Endothelial cell of umbilical vein (primary cell): ENCODE measurements at regions not wholly inside any gene's neighbourhood (a gene's known extent, or its start where the extent isn't known, plus 50 kb on each side); places are given as distances from the start of the nearest gene placed in this dataset.

ENCODE experiments used
- BruUV-seq: library from RNA; stranded (reverse); fragments of 400-500 nt; replicated peaks from 2 replicates; lab custom pipeline; 2021; lab: Mats Ljungman, UMichigan
- CTCF ChIA-PET: fragments of 300-600, 350-600 bp; sonication (Branson Sonifier 250); formaldehyde crosslinking; loops from one replicate; lab custom pipeline; 2021; ENCODE audit warnings: antibody characterized with exemption, inconsistent platforms; lab: Charles Lee
- POLR2A ChIA-PET: fragments of 300-600, 350-600 bp; sonication (Branson Sonifier 250); formaldehyde crosslinking; loops from one replicate; lab custom pipeline; 2021; ENCODE audit warnings: antibody characterized with exemption, inconsistent platforms; lab: Charles Lee
- DNase-seq: peaks from one replicate; pipeline ENCODE4 v3.0.0-alpha.2; 2011; ENCODE audit warnings: low read depth, low spot score
- FAIRE-seq: peaks from 2 replicates; lab custom pipeline; 2011; peaks lifted over from hg19 to GRCh38; lab: Jason Lieb, UNC
- H2AFZ ChIP-seq: 2 replicates; pipeline ENCODE4 v1.6.0; 2012; ENCODE audit warnings: low read depth, low read length, control low read depth, inconsistent platforms
- H3K27ac ChIP-seq: 2 replicates; pipeline ENCODE4 v1.5.1; 2011; ENCODE audit warnings: low read depth, mild to moderate bottlenecking, control low read depth, low read length, moderate library complexity; ENCODE audit not compliant: insufficient read depth
- H3K27me3 ChIP-seq, 2 experiments: 2 replicates each; pipeline versions ENCODE4 v1.6.0 to v1.6.1; 2011; ENCODE audit warnings: low read length in 2 of 2, mixed read lengths in 1 of 2; ENCODE audit not compliant: control insufficient read depth in 2 of 2, insufficient read depth in 2 of 2
- H3K36me3 ChIP-seq, 2 experiments: 2 replicates in 1 of 2; 3 replicates in 1 of 2; pipeline ENCODE4 v1.5.1; 2011; ENCODE audit warnings: low read length in 2 of 2, mild to moderate bottlenecking in 1 of 2, moderate library complexity in 1 of 2; ENCODE audit not compliant: control insufficient read depth in 2 of 2, insufficient read depth in 2 of 2; ENCODE audit errors: extremely low read depth in 1 of 2
- H3K4me1 ChIP-seq: 3 replicates; pipeline ENCODE4 v1.5.1; 2011; ENCODE audit warnings: mild to moderate bottlenecking, low read length; ENCODE audit not compliant: control insufficient read depth, insufficient read depth; ENCODE audit errors: extremely low read depth
- H3K4me2 ChIP-seq: 2 replicates; pipeline ENCODE4 v1.6.1; 2011; ENCODE audit warnings: low read length, control low read depth, mixed read lengths; ENCODE audit not compliant: insufficient read depth
- H3K4me3 ChIP-seq, 3 experiments: fragments of 200-600 bp in 1 of 3; sonication (generic), shearing (Covaris generic) in 1 of 3; replicated peaks in 1 of 3; 2 replicates each; pipeline ENCODE4 v1.5.1; 2011 to 2016; ENCODE audit warnings: control low read depth in 3 of 3, low read length in 3 of 3, mild to moderate bottlenecking in 2 of 3, inconsistent platforms in 1 of 3, low read depth in 1 of 3, moderate library complexity in 1 of 3; ENCODE audit not compliant: insufficient read depth in 1 of 3
- H3K79me2 ChIP-seq: 2 replicates; pipeline ENCODE4 v1.6.0; 2012; ENCODE audit warnings: low read length, inconsistent platforms; ENCODE audit not compliant: control insufficient read depth, insufficient read depth
- H3K9ac ChIP-seq: replicated peaks from 2 replicates; pipeline ENCODE3; 2011; ENCODE audit warnings: low read length, control low read depth; ENCODE audit not compliant: insufficient read depth; ENCODE audit errors: extremely low read depth
- H3K9me1 ChIP-seq: replicated peaks from 3 replicates; pipeline ENCODE4 v1.6.0; 2011; ENCODE audit warnings: mild to moderate bottlenecking, low read length; ENCODE audit not compliant: control insufficient read depth, insufficient read depth; ENCODE audit errors: extremely low read depth
- H3K9me3 ChIP-seq: replicated peaks from 2 replicates; pipeline ENCODE4 v1.5.1; 2012; ENCODE audit warnings: low read length, inconsistent platforms; ENCODE audit not compliant: control insufficient read depth, insufficient read depth
- H4K20me1 ChIP-seq: replicated peaks from 2 replicates; pipeline ENCODE3; 2011; ENCODE audit warnings: mild to moderate bottlenecking, low read length; ENCODE audit not compliant: control insufficient read depth, insufficient read depth; ENCODE audit errors: extremely low read depth
- EZH2 ChIP-seq: IDR thresholded peaks from 2 replicates; pipeline ENCODE4 v1.6.1; 2012; ENCODE audit warnings: borderline replicate concordance, low read depth, mild to moderate bottlenecking, moderate library complexity, low read length, inconsistent platforms; ENCODE audit not compliant: severe bottlenecking
- FOS ChIP-seq: IDR thresholded peaks from 2 replicates; pipeline ENCODE4 v1.6.1; 2011; ENCODE audit warnings: mild to moderate bottlenecking, low read length, moderate library complexity, borderline replicate concordance; ENCODE audit not compliant: insufficient read depth
- GATA2 ChIP-seq: IDR thresholded peaks from 2 replicates; pipeline ENCODE4 v1.7.0; 2011; ENCODE audit warnings: low read depth, mild to moderate bottlenecking, moderate library complexity, mixed read lengths, low read length; ENCODE audit not compliant: insufficient read length, insufficient read depth
- JUN ChIP-seq: IDR thresholded peaks from 2 replicates; pipeline ENCODE4 v1.6.1; 2011; ENCODE audit warnings: borderline replicate concordance, low read depth; ENCODE audit not compliant: insufficient read length, insufficient read depth
- MYC ChIP-seq: IDR thresholded peaks from one replicate; pipeline ENCODE4 v1.6.1; 2011; ENCODE audit warnings: mild to moderate bottlenecking, low read depth, low read length
- POLR2A ChIP-seq: IDR thresholded peaks from 2 replicates; pipeline ENCODE4 v1.6.1; 2012; ENCODE audit warnings: low read depth, mild to moderate bottlenecking, control low read depth, low read length
- POLR2AphosphoS5 ChIP-seq: IDR thresholded peaks from 2 replicates; pipeline ENCODE4 v1.6.1; 2012; ENCODE audit warnings: low read depth, mild to moderate bottlenecking, control low read depth, low read length, moderate library complexity; ENCODE audit not compliant: insufficient read depth
- dilution Hi-C: fragments of 300-500 bp; cut with MboI; formaldehyde crosslinking; loops from one replicate; pipeline ENCODE4 v1.15.0; 2019; ENCODE audit warnings: low sequenced_read_pairs; ENCODE audit not compliant: extremely low pct_ligation_motif_present
- intact Hi-C: fragments of 100-400 bp; cut with micrococcal nuclease; formaldehyde crosslinking; loops from one replicate; pipeline ENCODE4 v1.10.0; 2022
- TF ChIP-seq, protein P1 (sequence below), 2 donors: IDR thresholded peaks; 1 replicate in 1 of 2; 2 replicates in 1 of 2; pipeline ENCODE4 v1.5.1; 2011; ENCODE audit warnings: low read length in 2 of 2, mild to moderate bottlenecking in 2 of 2, moderate library complexity in 2 of 2, control low read depth in 1 of 2, inconsistent platforms in 1 of 2, low read depth in 1 of 2; ENCODE audit not compliant: insufficient read depth in 1 of 2; ENCODE audit errors: extremely low read depth in 1 of 2
- TF ChIP-seq, protein P2 (sequence below): IDR thresholded peaks from 2 replicates; pipeline ENCODE4 v1.6.1; 2011; ENCODE audit not compliant: insufficient read depth, insufficient read length

DNA sequence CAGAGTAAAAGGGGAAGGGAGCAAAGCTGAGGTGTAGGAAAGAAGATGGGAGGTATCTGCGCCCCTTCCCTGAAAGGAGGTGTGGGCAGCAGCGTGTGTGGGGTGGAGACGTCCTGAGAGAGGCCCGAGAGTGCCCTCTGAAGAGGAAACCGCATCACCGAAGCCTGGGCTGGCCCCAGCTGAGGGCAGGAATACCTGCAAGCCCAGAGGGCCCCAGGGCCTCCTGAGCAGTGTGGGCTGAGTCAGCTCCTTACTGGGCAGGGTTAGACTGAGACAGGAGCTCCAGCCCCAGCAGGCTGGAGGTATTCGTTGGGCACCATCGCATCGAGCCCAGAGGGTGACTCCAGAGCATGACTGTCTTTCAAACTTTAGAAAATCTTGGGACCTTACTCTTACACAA is 534.0 kb upstream of the B3GAT1 start:
- intact Hi-C loops (no loop called here), dilution Hi-C loops (no loop called here)
- Histone ChIP-seq H4K20me1 (no peaks in the 10 kb centered on the region), H3K4me2 (no peak overlapping the region), H3K9me3 (no peaks in the 10 kb centered on the region), H3K9ac (no peak overlapping the region), H3K27me3 (no peaks in the 10 kb centered on the region), H2AFZ (peak overlapping the region; percentile 30), H3K79me2 (no peaks in the 10 kb centered on the region), H3K4me3 (no peak overlapping the region), H3K9me1 (no peaks in the 10 kb centered on the region), H3K36me3 (no peaks in the 10 kb centered on the region), H3K4me1 (peaks cover 24% of the 10 kb centered on the region), H3K27ac (no peak overlapping the region)
- BruUV-seq, result no TSS peak
- CTCF ChIA-PET, result no interaction called here
- no peak for TF ChIP-seq GATA2
- no peak for TF ChIP-seq EZH2
- no peak for TF ChIP-seq POLR2AphosphoS5
- no peak for TF ChIP-seq FOS
- TF ChIP-seq JUN, result no peak
- no peak for TF ChIP-seq MYC
- no peak for TF ChIP-seq POLR2A
- TF ChIP-seq, protein P1, sequence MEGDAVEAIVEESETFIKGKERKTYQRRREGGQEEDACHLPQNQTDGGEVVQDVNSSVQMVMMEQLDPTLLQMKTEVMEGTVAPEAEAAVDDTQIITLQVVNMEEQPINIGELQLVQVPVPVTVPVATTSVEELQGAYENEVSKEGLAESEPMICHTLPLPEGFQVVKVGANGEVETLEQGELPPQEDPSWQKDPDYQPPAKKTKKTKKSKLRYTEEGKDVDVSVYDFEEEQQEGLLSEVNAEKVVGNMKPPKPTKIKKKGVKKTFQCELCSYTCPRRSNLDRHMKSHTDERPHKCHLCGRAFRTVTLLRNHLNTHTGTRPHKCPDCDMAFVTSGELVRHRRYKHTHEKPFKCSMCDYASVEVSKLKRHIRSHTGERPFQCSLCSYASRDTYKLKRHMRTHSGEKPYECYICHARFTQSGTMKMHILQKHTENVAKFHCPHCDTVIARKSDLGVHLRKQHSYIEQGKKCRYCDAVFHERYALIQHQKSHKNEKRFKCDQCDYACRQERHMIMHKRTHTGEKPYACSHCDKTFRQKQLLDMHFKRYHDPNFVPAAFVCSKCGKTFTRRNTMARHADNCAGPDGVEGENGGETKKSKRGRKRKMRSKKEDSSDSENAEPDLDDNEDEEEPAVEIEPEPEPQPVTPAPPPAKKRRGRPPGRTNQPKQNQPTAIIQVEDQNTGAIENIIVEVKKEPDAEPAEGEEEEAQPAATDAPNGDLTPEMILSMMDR (IDR thresholded peaks at IDR 0.05; ENCODE audit: extremely low read depth in 1 of 2, insufficient read depth in 1 of 2, low read depth in 1 of 2, low read length in 2 of 2), result no peak
- TF ChIP-seq, protein P2, sequence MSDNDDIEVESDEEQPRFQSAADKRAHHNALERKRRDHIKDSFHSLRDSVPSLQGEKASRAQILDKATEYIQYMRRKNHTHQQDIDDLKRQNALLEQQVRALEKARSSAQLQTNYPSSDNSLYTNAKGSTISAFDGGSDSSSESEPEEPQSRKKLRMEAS, result no peak
- no peak for DNase-seq
- FAIRE-seq, result no peak
- POLR2A ChIA-PET, result no interaction called here
